BE2C (cell line): ENCODE measurements at regions not wholly inside any gene's neighbourhood (a gene's known extent, or its start where the extent isn't known, plus 50 kb on each side); places are given as distances from the start of the nearest gene placed in this dataset.
"Not testable (repeated sequence)": the region's sequence is repeated elsewhere in the genome, so short reads cannot be mapped to it uniquely, and the experiment has no call there.

Experiments
- DNase-seq: peaks from one replicate; pipeline ENCODE4 v3.0.0-alpha.2; 2020
- H3K27me3 ChIP-seq: fragments of 250-450 bp; sonication (Bioruptor Pico); 2 replicates; pipeline ENCODE4 v1.5.1; 2020; ENCODE audit warnings: mild to moderate bottlenecking
- H3K36me3 ChIP-seq: fragments of 250-450 bp; sonication (Bioruptor Pico); 2 replicates; pipeline ENCODE4 v1.5.1; 2020; ENCODE audit warnings: mild to moderate bottlenecking
- H3K4me1 ChIP-seq: fragments of 250-450 bp; sonication (Bioruptor Pico); 2 replicates; pipeline ENCODE4 v1.5.1; 2020
- H3K4me3 ChIP-seq: 2 replicates; pipeline ENCODE4 v1.5.1; 2011; ENCODE audit warnings: low read depth, low read length
- H3K9me3 ChIP-seq: fragments of 250-450 bp; sonication (Bioruptor Pico); 2 replicates; pipeline ENCODE4 v1.5.1; 2020
- CTCF ChIP-seq: IDR thresholded peaks from 2 replicates; pipeline ENCODE4 v1.5.1; 2012; ENCODE audit warnings: mild to moderate bottlenecking, low read depth, low read length

GRCh38 chr17:43345515-43345914, 53.3 kb upstream of the ARL4D start:
- H3K4me1 ChIP-seq, H3K27me3 ChIP-seq, H3K4me3 ChIP-seq, DNase-seq, H3K9me3 ChIP-seq, H3K36me3 ChIP-seq: not testable (repeated sequence)

- no peak for TF ChIP-seq CTCF
- H3K27me3 ChIP-seq, result no peaks in the 10 kb centered on the region
These were observed 54.1 kb upstream of the ARL4D start for GRCh38 chr17:43344685-43345084.

GRCh38 chr17:43342589-43342890, 56.3 kb upstream of the ARL4D start:
- DNase-seq, result no peak
- no peaks in the 10 kb centered on the region for H3K9me3 ChIP-seq
- H3K4me3 ChIP-seq, result no peak overlapping the region
- peaks cover 8% of the 10 kb centered on the region; the same call in 1 of the 2 replicates for H3K4me1 ChIP-seq
- no peaks in the 10 kb centered on the region for H3K27me3 ChIP-seq
- no peaks in the 10 kb centered on the region for H3K36me3 ChIP-seq
- no peak for TF ChIP-seq CTCF

More at GRCh38 chr17:43344685-43345084, 54.1 kb upstream of the ARL4D start:
- H3K4me3 ChIP-seq, result no peak overlapping the region
- peaks cover 4% of the 10 kb centered on the region; the same call in 1 of the 2 replicates for H3K9me3 ChIP-seq
- peaks cover 8% of the 10 kb centered on the region; the same call in 1 of the 2 replicates for H3K4me1 ChIP-seq
- no peaks in the 10 kb centered on the region for H3K36me3 ChIP-seq
- no peak for DNase-seq

DNA sequence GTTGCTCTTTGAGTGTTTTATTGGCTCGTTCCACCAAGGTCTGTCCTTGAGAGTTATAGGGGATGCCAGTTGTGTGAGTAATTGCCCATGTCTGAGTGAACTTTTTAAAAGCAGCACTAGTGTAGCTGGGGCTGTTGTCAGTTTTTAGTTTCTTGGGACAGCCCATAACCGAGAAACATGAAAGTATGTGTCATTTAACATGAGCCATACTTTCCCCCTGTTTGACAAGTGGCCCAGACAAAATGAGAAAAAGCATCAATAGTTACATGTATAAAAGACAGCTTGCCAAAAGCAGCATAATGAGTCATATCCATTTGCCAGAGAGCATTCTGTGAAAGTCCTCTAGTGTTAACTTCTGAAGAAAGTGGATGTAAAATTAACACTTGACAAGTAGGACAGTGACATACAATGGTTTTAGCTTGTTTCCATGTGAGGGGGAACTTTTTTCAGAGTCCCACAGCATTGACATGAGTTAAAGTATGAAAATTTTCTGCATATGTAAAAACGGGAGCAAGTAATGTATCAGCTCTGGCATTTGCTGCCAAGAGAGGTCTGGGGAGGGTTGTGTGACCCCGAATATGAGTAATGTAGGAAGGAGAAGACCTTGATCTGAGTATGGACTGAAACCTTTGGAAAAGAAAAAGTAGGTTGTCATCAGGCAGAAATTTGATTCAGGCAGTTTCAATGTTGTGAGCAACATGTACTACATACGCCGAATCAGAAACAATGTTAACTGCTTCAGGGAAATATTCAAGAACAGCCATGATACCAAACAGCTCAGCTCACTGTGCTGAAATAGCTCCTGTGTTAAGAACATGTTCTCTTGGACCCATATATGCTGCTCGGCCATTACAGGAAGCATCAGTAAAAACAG, 56.8 kb upstream of the ARL4D start:
- TF ChIP-seq CTCF, result no peak
- no peak for DNase-seq
- peaks cover 8% of the 10 kb centered on the region; the same call in 1 of the 2 replicates for H3K4me1 ChIP-seq
- no peaks in the 10 kb centered on the region for H3K36me3 ChIP-seq
- H3K27me3 ChIP-seq, result no peaks in the 10 kb centered on the region
- H3K4me3 ChIP-seq, result no peak overlapping the region
- no peaks in the 10 kb centered on the region for H3K9me3 ChIP-seq

DNA sequence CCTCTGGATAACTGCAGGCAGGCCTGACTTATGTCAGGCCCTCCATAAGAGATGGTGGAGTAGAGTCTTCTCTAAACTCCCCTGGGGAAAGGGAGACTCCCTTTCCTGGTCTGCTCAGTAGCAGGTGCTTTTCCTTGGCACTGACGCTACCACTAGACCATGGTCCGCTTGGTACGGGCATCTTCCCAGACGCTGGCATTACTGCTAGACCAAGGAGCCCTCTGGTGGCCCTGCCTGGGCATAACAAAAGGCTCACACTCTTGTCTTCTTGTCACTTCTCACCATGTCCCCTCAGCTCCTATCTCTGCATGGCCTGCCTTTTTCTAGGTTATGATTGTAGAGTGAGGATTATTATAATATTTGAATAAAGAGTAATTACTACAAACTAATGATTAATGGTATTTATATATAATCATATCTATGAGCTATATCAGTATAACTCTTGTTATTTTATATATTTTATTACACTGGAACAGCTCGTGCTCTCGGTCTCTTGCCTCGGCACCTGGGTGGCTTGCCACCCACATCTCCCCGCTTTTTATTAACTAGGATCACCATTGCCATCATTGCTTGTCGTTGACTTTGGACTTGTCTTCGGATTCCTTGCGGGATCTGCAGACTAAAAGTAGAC, 59.8 kb upstream of the ARL4D start:
- Histone ChIP-seq H3K36me3 (no peaks in the 10 kb centered on the region), H3K4me1 (peaks cover 9% of the 10 kb centered on the region; the same call in 1 of the 2 replicates), H3K9me3 (no peaks in the 10 kb centered on the region), H3K4me3 (no peak overlapping the region), H3K27me3 (no peaks in the 10 kb centered on the region)
- DNase-seq, result peak; percentile 84
- TF ChIP-seq CTCF, result peak; percentile 85

DNA sequence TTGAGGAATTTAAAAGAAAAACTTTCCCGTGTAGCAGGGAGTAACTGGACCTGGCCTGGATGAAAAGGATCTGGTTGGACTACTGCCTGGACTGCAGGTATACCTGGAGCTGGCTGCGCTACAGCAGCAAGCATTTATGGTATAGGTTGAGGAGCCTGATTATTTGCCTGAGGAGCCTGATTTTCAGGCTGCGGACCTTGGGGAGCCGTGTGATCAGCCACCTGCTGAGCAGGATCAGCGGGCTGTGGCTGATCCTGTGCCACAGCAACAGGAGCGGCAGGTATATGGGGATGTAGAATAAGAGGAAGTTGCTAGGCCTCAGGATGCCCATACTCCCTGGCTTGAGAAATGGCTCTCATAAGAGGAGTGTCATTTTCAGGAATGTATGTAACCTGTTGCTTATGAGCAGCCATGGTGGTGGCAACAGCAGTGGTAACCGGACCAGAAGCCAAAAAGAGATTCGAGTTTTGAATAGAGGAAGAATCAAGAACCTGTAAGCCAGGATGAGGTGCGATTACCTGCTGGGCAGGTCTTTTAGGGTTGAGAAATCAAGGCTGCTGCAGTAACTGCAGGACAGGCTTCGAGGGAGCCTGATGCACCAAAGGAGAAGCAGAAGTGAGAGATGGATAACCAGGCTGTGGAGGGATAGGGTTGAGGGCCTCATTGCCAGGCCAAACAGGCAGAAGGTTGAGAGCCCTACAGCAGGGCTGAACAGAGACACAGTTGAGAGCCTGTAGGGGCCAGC, 60.9 kb upstream of the ARL4D start:
- no peak for TF ChIP-seq CTCF
- Histone ChIP-seq H3K4me1 (peaks cover 11% of the 10 kb centered on the region; the same call in 1 of the 2 replicates), H3K36me3 (no peaks in the 10 kb centered on the region), H3K27me3 (no peaks in the 10 kb centered on the region), H3K9me3 (no peaks in the 10 kb centered on the region), H3K4me3 (no peak overlapping the region)
- no peak for DNase-seq
